ENCODE measurements at regions not wholly inside any gene's neighbourhood (a gene's known extent, or its start where the extent isn't known, plus 50 kb on each side); places are given as distances from the start of the nearest gene placed in this dataset.

- Histone ChIP-seq H4K5ac (ENCODE audit: low read depth, low read length) (no peak overlapping the region), H3K79me1 (ENCODE audit: low read depth in 1 of 2, low read length in 2 of 2) (0 out of 4 replicates have a peak, but pooled peaks cover 0 to 5% of the 10 kb centered on the region in 2 experiments), H2BK20ac (ENCODE audit: low read depth, low read length) (no peak overlapping the region), H2AK5ac (ENCODE audit: low read depth, low read length) (no peak overlapping the region), H3K4ac (ENCODE audit: low read depth, low read length) (no peak overlapping the region; the same call in 1 of the 2 replicates), H3K27ac (ENCODE audit: insufficient read depth, low read length) (no peak overlapping the region), H2BK15ac (ENCODE audit: low read depth, low read length) (0 out of 3 replicates have a peak overlapping the region, but pooled peaks have one; percentile 81), H3K56ac (ENCODE audit: extremely low read depth, insufficient read depth, low read length) (no peak overlapping the region), H2BK5ac (ENCODE audit: low read depth, low read length, poor library complexity, severe bottlenecking) (peak overlapping the region; percentile 76), H2AFZ (replicated peaks; ENCODE audit: low read length, poor library complexity) (no peak overlapping the region), H2AK9ac (replicated peaks; ENCODE audit: low read depth, low read length, poor library complexity) (no peak overlapping the region), H3K23ac (ENCODE audit: low read depth, low read length) (no peak overlapping the region), H4K20me1 (ENCODE audit: insufficient read depth, low read length) (no peaks in the 10 kb centered on the region), H3K4me3 (ENCODE audit: insufficient read depth, low read depth, low read length) (no peak overlapping the region), H3K9ac (ENCODE audit: low read depth, low read length) (no peak overlapping the region), H3K14ac (replicated peaks; ENCODE audit: low read depth, low read length) (peak overlapping the region; percentile 71; the same call in 1 of the 2 replicates), H3K18ac (ENCODE audit: low read depth, low read length) (peak overlapping the region; percentile 66; the same call in 1 of the 2 replicates), H3K4me2 (ENCODE audit: low read depth, low read length) (no peak overlapping the region; the same call in 1 of the 2 replicates), H4K8ac (ENCODE audit: low read depth in 2 of 2, low read length in 2 of 2) (no peak overlapping the region), H3K9me1 (ENCODE audit: insufficient read depth, low read length) (peaks cover 9% of the 10 kb centered on the region), H4K91ac (ENCODE audit: insufficient read depth, low read depth, low read length) (no peak overlapping the region), H3K9me3 (ENCODE audit: control insufficient read depth, insufficient read depth, low read length) (no peaks in the 10 kb centered on the region), H3K36me3 (ENCODE audit: control insufficient read depth, insufficient read depth, low read length) (no peaks in the 10 kb centered on the region), H3K27me3 (ENCODE audit: control insufficient read depth, insufficient read depth, low read length) (no peaks in the 10 kb centered on the region), H2BK120ac (ENCODE audit: low read depth, low read length) (0 out of 2 replicates have a peak overlapping the region, but pooled peaks have one; percentile 17), H3K4me1 (ENCODE audit: control insufficient read depth, insufficient read depth, low read length) (peaks cover 11% of the 10 kb centered on the region)
- ATAC-seq (ENCODE audit: low read depth) (peak; percentile 71), DNase-seq (peak; percentile 77)
- TF ChIP-seq CHD1 (IDR thresholded peaks at IDR 0.05; ENCODE audit: low read depth, low read length) (no peak), ELK1 (IDR thresholded peaks at IDR 0.05; ENCODE audit: borderline replicate concordance, low read depth, low read length) (no peak), USF2 (IDR thresholded peaks at IDR 0.05; ENCODE audit: low read depth, low read length) (no peak), MXI1 (IDR thresholded peaks at IDR 0.05; ENCODE audit: borderline replicate concordance, low read depth, low read length) (no peak), CEBPB (IDR thresholded peaks at IDR 0.05; ENCODE audit: low read depth, low read length) (no peak), RFX5 (IDR thresholded peaks at IDR 0.05; ENCODE audit: low read depth, low read length) (no peak), RAD21 (IDR thresholded peaks at IDR 0.05; ENCODE audit: low read length) (no peak), BHLHE40 (IDR thresholded peaks at IDR 0.05; ENCODE audit: low read depth, low read length) (no peak), FOS (IDR thresholded peaks at IDR 0.05; ENCODE audit: low read depth, low read length) (no peak), POLR2A (IDR thresholded peaks at IDR 0.05; ENCODE audit: low read depth, low read length) (no peak), MAFK (IDR thresholded peaks at IDR 0.05; ENCODE audit: low read depth, low read length) (no peak), CTCF (conservative IDR thresholded peaks at IDR 0.05; ENCODE audit: low read depth, low read length) (no peak), MAZ (IDR thresholded peaks at IDR 0.05; ENCODE audit: borderline replicate concordance, low read depth, low read length) (no peak), SMC3 (IDR thresholded peaks at IDR 0.05; ENCODE audit: low read depth, low read length) (no peak)
- WGBS, 2 experiments (ENCODE audit: extremely low coverage in 2 of 2, insufficient read length in 1 of 2) = no CpG with 5 or more reads among the region's 2 CpGs
- in situ Hi-C loops (cut with MboI; ENCODE audit: low sequenced_read_pairs) (no loop called here), intact Hi-C loops (cut with micrococcal nuclease) (no loop called here), dilution Hi-C loops (cut with HindIII; ENCODE audit: low sequenced_read_pairs, unreplicated experiment) (no loop called here)
- no TSS peak for BruUV-seq (replicated peaks)
- ChIA-PET CTCF (no interaction called here), POLR2A (ENCODE audit: unreplicated experiment) (no interaction called here)
These were observed 107.1 kb downstream of the TMCO5A start for GRCh38 chr15:38041576-38041975.

Data from IMR-90 (cell line).